HEK293T (cell line): ENCODE measurements at regions not wholly inside any gene's neighbourhood (a gene's known extent, or its start where the extent isn't known, plus 50 kb on each side); places are given as distances from the start of the nearest gene placed in this dataset.

Experiments used
- ARNT ChIP-seq: fragments of 450-650 bp; IDR thresholded peaks from 2 replicates; pipeline ENCODE4 v1.6.1; 2017; ENCODE audit warnings: mild to moderate bottlenecking
- CTBP1 ChIP-seq: fragments of 450-650 bp; IDR thresholded peaks from 2 replicates; pipeline ENCODE4 v1.6.1; 2016; ENCODE audit warnings: borderline replicate concordance
- ELF4 ChIP-seq: fragments of 450-650 bp; IDR thresholded peaks from 2 replicates; pipeline ENCODE4 v1.6.1; 2017; ENCODE audit warnings: antibody characterized with exemption
- FOXA1 ChIP-seq: fragments of 450-650 bp; IDR thresholded peaks from 2 replicates; pipeline ENCODE4 v1.6.1; 2016; ENCODE audit warnings: mild to moderate bottlenecking
- FOXK2 ChIP-seq: fragments of 450-650 bp; IDR thresholded peaks from 2 replicates; pipeline ENCODE4 v1.6.1; 2016; ENCODE audit warnings: mild to moderate bottlenecking
- FOXM1 ChIP-seq: fragments of 450-650 bp; IDR thresholded peaks from 2 replicates; pipeline ENCODE4 v1.6.1; 2017; ENCODE audit warnings: mild to moderate bottlenecking, borderline replicate concordance
- HDGF ChIP-seq: fragments of 450-650 bp; IDR thresholded peaks from 2 replicates; pipeline ENCODE4 v1.6.1; 2017; ENCODE audit warnings: antibody characterized with exemption, borderline replicate concordance
- L3MBTL2 ChIP-seq: fragments of 450-650 bp; conservative IDR thresholded peaks from 2 replicates; pipeline ENCODE4 v1.6.1; 2016; ENCODE audit warnings: mild to moderate bottlenecking
- LEF1 ChIP-seq: fragments of 450-650 bp; IDR thresholded peaks from 2 replicates; pipeline ENCODE4 v1.6.1; 2017; ENCODE audit warnings: mild to moderate bottlenecking, borderline replicate concordance
- NFRKB ChIP-seq: fragments of 450-650 bp; IDR thresholded peaks from 2 replicates; pipeline ENCODE4 v1.6.1; 2016; ENCODE audit warnings: mild to moderate bottlenecking, moderate library complexity
- SP1 ChIP-seq: fragments of 450-650 bp; IDR thresholded peaks from 2 replicates; pipeline ENCODE4 v1.6.1; 2017
- SUZ12 ChIP-seq: fragments of 450-650 bp; IDR thresholded peaks from 2 replicates; pipeline ENCODE4 v1.6.1; 2016; ENCODE audit warnings: mild to moderate bottlenecking
- TARDBP ChIP-seq: fragments of 450-650 bp; IDR thresholded peaks from 2 replicates; pipeline ENCODE4 v1.6.1; 2016
- ZNF384 ChIP-seq: fragments of 450-650 bp; IDR thresholded peaks from 2 replicates; pipeline ENCODE4 v1.6.1; 2016

GRCh38 chr2:5389740-5390139 lies 302.4 kb upstream of the SOX11 start:
- no peak for TF ChIP-seq SP1
- no peak for TF ChIP-seq TARDBP
- TF ChIP-seq SUZ12: no peak
- no peak for TF ChIP-seq HDGF
- TF ChIP-seq FOXA1: no peak
- TF ChIP-seq ZNF384: no peak
- TF ChIP-seq LEF1: no peak
- no peak for TF ChIP-seq ELF4
- TF ChIP-seq FOXM1: no peak
- no peak for TF ChIP-seq CTBP1
- no peak for TF ChIP-seq FOXK2
- TF ChIP-seq L3MBTL2: no peak
- no peak for TF ChIP-seq NFRKB
- no peak for TF ChIP-seq ARNT
